GM21515 (cell line): ENCODE measurements at regions not wholly inside any gene's neighbourhood (a gene's known extent, or its start where the extent isn't known, plus 50 kb on each side); places are given as distances from the start of the nearest gene placed in this dataset.
"Not testable (repeated sequence)": the region's sequence is repeated elsewhere in the genome, so short reads cannot be mapped to it uniquely, and the experiment has no call there.

Source experiments
- ATAC-seq: cut with Tn5 transposase; IDR thresholded peaks from one replicate; pipeline ENCODE4 v1.9.1; 2021; ENCODE audit not compliant: unreplicated experiment

- no peak for ATAC-seq
Observed at GRCh38 chr4:79747252-79747651, 325.8 kb downstream of the ANTXR2 start.

- no peak for ATAC-seq
Observed at GRCh38 chr4:79743014-79743413, 330.0 kb downstream of the ANTXR2 start.

GRCh38 chr4:79739912-79740311, 331.9 kb upstream of the GK2 start:
- ATAC-seq = no peak

- ATAC-seq = no peak
Observed at GRCh38 chr4:79723507-79723906, 315.5 kb upstream of the GK2 start.

- ATAC-seq = no peak
Observed at GRCh38 chr4:79700356-79700755, 292.3 kb upstream of the GK2 start.

- no peak for ATAC-seq
Observed at GRCh38 chr4:79697444-79697843, 289.4 kb upstream of the GK2 start.

GRCh38 chr4:79696534-79696933, 288.5 kb upstream of the GK2 start:
- not testable (repeated sequence) for ATAC-seq

- ATAC-seq = no peak
Observed at GRCh38 chr4:79695848-79696247, 287.8 kb upstream of the GK2 start.

GRCh38 chr4:79689740-79690139, 281.7 kb upstream of the GK2 start:
- no peak for ATAC-seq

GRCh38 chr4:79688691-79689090, 280.7 kb upstream of the GK2 start:
- no peak for ATAC-seq

- ATAC-seq = no peak
Observed at GRCh38 chr4:79687006-79687405, 279.0 kb upstream of the GK2 start.

GRCh38 chr4:79685542-79685941, 277.5 kb upstream of the GK2 start:
- no peak for ATAC-seq

- no peak for ATAC-seq
Observed at GRCh38 chr4:79684516-79684915, 276.5 kb upstream of the GK2 start.

GRCh38 chr4:79682801-79683530, 274.9 kb upstream of the GK2 start:
- no peak for ATAC-seq

- no peak for ATAC-seq
Observed at GRCh38 chr4:79682161-79682560, 274.1 kb upstream of the GK2 start.

GRCh38 chr4:79679859-79680258, 271.8 kb upstream of the GK2 start:
- ATAC-seq = no peak

- no peak for ATAC-seq
Observed at GRCh38 chr4:79678472-79679202, 270.6 kb upstream of the GK2 start.

GRCh38 chr4:79676705-79677104, 268.7 kb upstream of the GK2 start:
- no peak for ATAC-seq

- not testable (repeated sequence) for ATAC-seq
Observed at GRCh38 chr4:79674906-79675305, 266.9 kb upstream of the GK2 start.

GRCh38 chr4:79673898-79674297, 265.9 kb upstream of the GK2 start:
- ATAC-seq = no peak

- ATAC-seq = no peak
Observed at GRCh38 chr4:79673377-79673776, 265.3 kb upstream of the GK2 start.

GRCh38 chr4:79666875-79667274, 258.8 kb upstream of the GK2 start:
- no peak for ATAC-seq

GRCh38 chr4:79666112-79666511, 258.1 kb upstream of the GK2 start:
- ATAC-seq = no peak
